K562 (cell line): ENCODE measurements at regions not wholly inside any gene's neighbourhood (a gene's known extent, or its start where the extent isn't known, plus 50 kb on each side); places are given as distances from the start of the nearest gene placed in this dataset.

ENCODE experiments used
- ATAC-seq: fragments of 200-7000 bp; cut with Tn5 transposase; 3 replicates; pipeline ENCODE4 v1.9.1; 2020; ENCODE audit warnings: moderate library complexity
- BruUV-seq: library from RNA; stranded (reverse); fragments of 400-500 nt; replicated peaks from 2 replicates; lab custom pipeline; 2021; lab: Mats Ljungman, UMichigan
- CTCF ChIA-PET: fragments of 300-600 bp; formaldehyde crosslinking; extraction: SDS; loops from one replicate; lab custom pipeline; 2021; ENCODE audit warnings: low intra/inter-chr PET ratio; lab: Yijun Ruan, JAX
- POLR2A ChIA-PET: fragments of 300-600, 350-650 bp; sonication (Branson Sonifier 250); formaldehyde crosslinking; extraction: SDS; loops from one replicate; lab custom pipeline; 2021; ENCODE audit warnings: antibody characterized with exemption, inconsistent platforms; lab: Yijun Ruan, JAX
- DNase-seq, 4 experiments: peaks; one replicate each; pipeline versions ENCODE4 v3.0.0 to v3.0.0-alpha.2; 2011 to 2018; ENCODE audit warnings: low spot score in 3 of 4, mixed read lengths in 3 of 4; ENCODE audit errors: extremely low read depth in 1 of 4
- FAIRE-seq: peaks from 2 replicates; lab custom pipeline; 2011; peaks lifted over from hg19 to GRCh38; lab: Jason Lieb, UNC
- H2AFZ ChIP-seq: 2 replicates; pipeline ENCODE4 v1.6.0; 2011; ENCODE audit warnings: low read depth, low read length, control low read depth, inconsistent platforms
- H3K27ac ChIP-seq: fragments of 200-600 bp; 3 replicates; pipeline ENCODE4 v1.8.0; 2011; ENCODE audit warnings: low read depth, mild to moderate bottlenecking, control low read depth, inconsistent platforms, low read length, moderate library complexity, mixed read lengths; ENCODE audit errors: extremely low read depth
- H3K27me3 ChIP-seq, 2 experiments: fragments of 300-600 bp in 1 of 2; 2 replicates in 1 of 2; 3 replicates in 1 of 2; pipeline versions ENCODE4 v1.6.0 to v1.8.0; 2011; ENCODE audit warnings: inconsistent platforms in 2 of 2, low read length in 2 of 2, mild to moderate bottlenecking in 1 of 2, mixed read lengths in 1 of 2, moderate library complexity in 1 of 2; ENCODE audit not compliant: control insufficient read depth in 2 of 2, insufficient read depth in 2 of 2
- H3K36me3 ChIP-seq: fragments of 300-600 bp; 3 replicates; pipeline ENCODE4 v1.8.0; 2011; ENCODE audit warnings: mild to moderate bottlenecking, low read length, inconsistent platforms; ENCODE audit not compliant: control insufficient read depth, insufficient read depth
- H3K4me1 ChIP-seq, 2 experiments: fragments of 200-600 bp in 1 of 2; replicated peaks in 1 of 2; 2 replicates in 1 of 2; 3 replicates in 1 of 2; pipeline versions ENCODE4 v1.5.1 to v1.8.0; 2011; ENCODE audit warnings: inconsistent platforms in 2 of 2, low read length in 2 of 2, mild to moderate bottlenecking in 1 of 2, mixed read lengths in 1 of 2, moderate library complexity in 1 of 2; ENCODE audit not compliant: control insufficient read depth in 2 of 2, insufficient read depth in 2 of 2
- H3K4me2 ChIP-seq: 2 replicates; pipeline ENCODE4 v1.6.1; 2011; ENCODE audit warnings: low read length, control low read depth, inconsistent platforms, mixed read lengths; ENCODE audit not compliant: insufficient read depth
- H3K4me3 ChIP-seq: fragments of 200-600 bp; sonication (generic), shearing (Covaris generic); 2 replicates; pipeline ENCODE4 v1.5.1; 2016; ENCODE audit warnings: control low read depth, inconsistent platforms
- H3K79me2 ChIP-seq: fragments of 200-600 bp; 3 replicates; pipeline ENCODE4 v1.8.0; 2011; ENCODE audit warnings: low read length, inconsistent platforms; ENCODE audit not compliant: control insufficient read depth, insufficient read depth
- H3K9ac ChIP-seq, 2 experiments: 2 replicates each; pipeline versions ENCODE4 v1.6.0 to v1.6.1; 2011; ENCODE audit warnings: low read depth in 2 of 2, low read length in 2 of 2, control low read depth in 1 of 2, inconsistent platforms in 1 of 2, mild to moderate bottlenecking in 1 of 2, mixed read lengths in 1 of 2; ENCODE audit not compliant: insufficient read depth in 1 of 2
- H3K9me1 ChIP-seq: one replicate; pipeline ENCODE4 v1.6.0; 2011; ENCODE audit warnings: inconsistent platforms, mild to moderate bottlenecking, low read length, moderate library complexity; ENCODE audit not compliant: control insufficient read depth, insufficient read depth
- H3K9me3 ChIP-seq: replicated peaks from 2 replicates; pipeline ENCODE4 v1.5.1; 2011; ENCODE audit warnings: low read depth, low read length, inconsistent platforms; ENCODE audit not compliant: control insufficient read depth, insufficient read depth
- H4K20me1 ChIP-seq: replicated peaks from 2 replicates; pipeline ENCODE4 v1.6.1; 2011; ENCODE audit warnings: low read length, inconsistent platforms, mixed read lengths; ENCODE audit not compliant: control insufficient read depth, insufficient read depth
- ARNT ChIP-seq, 2 experiments: fragments of 450-650 bp; IDR thresholded peaks; 2 replicates each; pipeline ENCODE4 v1.6.1; 2016; ENCODE audit warnings: mild to moderate bottlenecking in 1 of 2
- CAMTA2 ChIP-seq: fragments of 250-450 bp; sonication (Bioruptor Pico); conservative IDR thresholded peaks from 2 replicates; pipeline ENCODE4 v1.5.1; 2022
- HNRNPLL ChIP-seq: fragments of 200-400 bp; formaldehyde crosslinking; IDR thresholded peaks from 2 replicates; pipeline ENCODE4 v1.6.1; 2017; ENCODE audit warnings: low read length, low read depth, mild to moderate bottlenecking; ENCODE audit not compliant: poor library complexity, severe bottlenecking
- MYNN ChIP-seq, 2 experiments: sonication (generic); formaldehyde crosslinking in 1 of 2; IDR thresholded peaks; 2 replicates each; pipeline versions ENCODE4 v1.5.0 to v1.6.1; 2016 to 2020; ENCODE audit warnings: antibody characterized with exemption in 1 of 2, missing genetic modification reagents in 1 of 2
- PTTG1 ChIP-seq: fragments of 450-650 bp; IDR thresholded peaks from 2 replicates; pipeline ENCODE4 v1.6.1; 2016; ENCODE audit warnings: low read depth, mild to moderate bottlenecking, missing genetic modification characterization, missing compliant biosample characterization
- SUPT5H ChIP-seq: fragments of 450-650 bp; IDR thresholded peaks from 2 replicates; pipeline ENCODE4 v1.6.1; 2016
- ZNF121 ChIP-seq: sonication (generic); formaldehyde crosslinking; conservative IDR thresholded peaks from 2 replicates; pipeline ENCODE4 v1.8.0; 2022; ENCODE audit warnings: missing genetic modification reagents
- WGBS: fragments of 100-300 bp; shearing (Covaris generic); methylation state at CpG from one replicate; pipeline ENCODE4 v1.1.6; 2016; ENCODE audit warnings: low coverage, mixed read lengths; ENCODE audit not compliant: insufficient coverage; ENCODE audit errors: missing lambda C conversion rate; 5-methylcytosine and 5-hydroxymethylcytosine counted together
- in situ Hi-C: fragments of 300-500 bp; cut with MboI; formaldehyde crosslinking; loops from 4 replicates; pipeline ENCODE4 v1.15.0; 2018; ENCODE audit warnings: inconsistent platforms, mixed read lengths
- intact Hi-C: fragments of 100-400 bp; cut with micrococcal nuclease; formaldehyde crosslinking; loops from 2 replicates; pipeline ENCODE4 v1.14.2; 2022

GRCh38 chr6:168837254-168838036 lies 396.5 kb downstream of the SMOC2 start (continued):
- TF ChIP-seq ZNF121 (CRISPR knock-in tag), result no peak
- no peak for TF ChIP-seq PTTG1 (tag)
- no peak for TF ChIP-seq HNRNPLL
- no peak for TF ChIP-seq CAMTA2

- Histone ChIP-seq H3K4me3 (no peak overlapping the region), H2AFZ (no peak overlapping the region), H3K36me3 (no peaks in the 10 kb centered on the region)
- no peak for ATAC-seq
- intact Hi-C loops, result no loop called here
- TF ChIP-seq SUPT5H (no peak), ARNT (IDR thresholded peaks at IDR 0.05) (no peak), MYNN (IDR thresholded peaks at IDR 0.05) (no peak), MYNN (CRISPR knock-in tag; IDR thresholded peaks at IDR 0.05) (no peak)
- TF ChIP-seq, all 486 proteins: peak for 0
- in situ Hi-C loops, result no loop called here
- Histone ChIP-seq H3K4me2 (no peak overlapping the region), H4K20me1 (no peaks in the 10 kb centered on the region), H3K9ac (no peak overlapping the region), H3K4me1 (no peaks in the 10 kb centered on the region), H3K79me2 (no peaks in the 10 kb centered on the region), H3K27ac (no peak overlapping the region), H3K9me3 (no peaks in the 10 kb centered on the region), H3K27me3 (peaks cover 33% of the 10 kb centered on the region in 2 experiments), H3K9me1 (no peaks in the 10 kb centered on the region)
- CTCF ChIA-PET, result no interaction called here
- POLR2A ChIA-PET, result no interaction called here
- no TSS peak for BruUV-seq
- FAIRE-seq, result no peak
- no peak for DNase-seq
- WGBS, result 1% methylated on average over 9 of the region's 9 CpGs
Observed at GRCh38 chr6:168835991-168836390, 395.0 kb downstream of the SMOC2 start.
